Neural cell (in vitro differentiated cells): ENCODE measurements at regions not wholly inside any gene's neighbourhood (a gene's known extent, or its start where the extent isn't known, plus 50 kb on each side); places are given as distances from the start of the nearest gene placed in this dataset.
"Not testable (repeated sequence)": the region's sequence is repeated elsewhere in the genome, so short reads cannot be mapped to it uniquely, and the experiment has no call there.

Experiments used
- H2AFZ ChIP-seq: fragments of 200-600, 300-800 bp; sonication (generic), shearing (Covaris generic); 2 replicates; pipeline ENCODE4 v1.6.0; 2014; ENCODE audit warnings: low read depth, mild to moderate bottlenecking, antibody characterized with exemption, low read length, moderate library complexity
- H3F3A ChIP-seq: fragments of 200-600 bp; shearing (Covaris generic); 2 replicates; pipeline ENCODE4 v1.6.1; 2016; ENCODE audit warnings: mild to moderate bottlenecking, moderate library complexity, mixed read lengths, antibody characterized with exemption, low read length; ENCODE audit not compliant: insufficient read depth, poor library complexity, severe bottlenecking
- H3K27ac ChIP-seq: fragments of 200-600, 300-800 bp; sonication (generic), shearing (Covaris generic); 2 replicates; pipeline ENCODE4 v1.5.1; 2014; ENCODE audit warnings: mild to moderate bottlenecking, low read length, moderate library complexity
- H3K27me3 ChIP-seq: fragments of 300-800, 200-600 bp; sonication (generic), shearing (Covaris generic); 2 replicates; pipeline ENCODE4 v1.6.0; 2014; ENCODE audit warnings: mild to moderate bottlenecking, low read depth, low read length, moderate library complexity; ENCODE audit not compliant: insufficient read depth
- H3K36me3 ChIP-seq: fragments of 300-800, 200-600 bp; sonication (generic), shearing (Covaris generic); 2 replicates; pipeline ENCODE4 v1.5.1; 2014; ENCODE audit warnings: mild to moderate bottlenecking, antibody characterized with exemption, low read length, moderate library complexity; ENCODE audit not compliant: insufficient read depth
- H3K4me2 ChIP-seq: fragments of 300-800, 200-600 bp; sonication (generic), shearing (Covaris generic); 2 replicates; pipeline ENCODE4 v1.6.0; 2014; ENCODE audit warnings: mild to moderate bottlenecking, low read length
- H3K4me3 ChIP-seq: fragments of 300-800, 200-600 bp; sonication (generic), shearing (Covaris generic); 2 replicates; pipeline ENCODE4 v1.5.1; 2014; ENCODE audit warnings: mild to moderate bottlenecking, low read length, moderate library complexity
- H3K79me2 ChIP-seq: fragments of 200-600 bp; shearing (Covaris generic); replicated peaks from 2 replicates; pipeline ENCODE4 v1.6.0; 2014; ENCODE audit warnings: mild to moderate bottlenecking, low read length, moderate library complexity; ENCODE audit not compliant: insufficient read depth
- H3K9ac ChIP-seq: fragments of 300-800, 200-600 bp; sonication (generic), shearing (Covaris generic); 2 replicates; pipeline ENCODE4 v1.6.1; 2016; ENCODE audit warnings: mild to moderate bottlenecking, low read length, mixed read lengths
- H3K9me2 ChIP-seq: fragments of 200-600 bp; shearing (Covaris generic); 2 replicates; pipeline ENCODE4 v1.6.1; 2016; ENCODE audit warnings: mild to moderate bottlenecking, low read length, mixed read lengths; ENCODE audit not compliant: insufficient read depth
- H3K9me3 ChIP-seq: fragments of 200-600, 300-800 bp; sonication (generic), shearing (Covaris generic); 2 replicates; pipeline ENCODE4 v1.6.1; 2016; ENCODE audit warnings: mild to moderate bottlenecking, mixed run types, low read length, moderate library complexity, mixed read lengths
- H4K20me1 ChIP-seq: fragments of 200-600 bp; shearing (Covaris generic); 2 replicates; pipeline ENCODE4 v1.6.1; 2016; ENCODE audit warnings: mild to moderate bottlenecking, mixed run types; ENCODE audit not compliant: insufficient read depth
- CTCF ChIP-seq: fragments of 450-650 bp; IDR thresholded peaks from 2 replicates; pipeline ENCODE4 v1.5.1; 2014; ENCODE audit warnings: antibody characterized with exemption, mild to moderate bottlenecking, moderate library complexity; ENCODE audit not compliant: poor library complexity, severe bottlenecking
- EP300 ChIP-seq: fragments of 450-650 bp; conservative IDR thresholded peaks from 2 replicates; pipeline ENCODE4 v1.6.1; 2014; ENCODE audit warnings: antibody characterized with exemption, mild to moderate bottlenecking, moderate library complexity; ENCODE audit not compliant: poor library complexity, severe bottlenecking
- EZH2 ChIP-seq: fragments of 200-600, 300-800 bp; shearing (Covaris generic), sonication (generic); IDR thresholded peaks from 2 replicates; pipeline ENCODE4 v1.6.1; 2014; ENCODE audit warnings: antibody characterized with exemption, low read length, borderline replicate concordance, mild to moderate bottlenecking; ENCODE audit not compliant: insufficient read depth, poor library complexity, severe bottlenecking
- MXI1 ChIP-seq: fragments of 450-650 bp; conservative IDR thresholded peaks from 2 replicates; pipeline ENCODE4 v1.6.1; 2014; ENCODE audit warnings: antibody characterized with exemption, mild to moderate bottlenecking; ENCODE audit not compliant: poor library complexity, severe bottlenecking
- POLR2AphosphoS5 ChIP-seq: IDR thresholded peaks from 2 replicates; pipeline ENCODE4 v1.6.1; 2012
- RAD21 ChIP-seq: fragments of 450-650 bp; conservative IDR thresholded peaks from 2 replicates; pipeline ENCODE4 v1.6.1; 2014; ENCODE audit warnings: antibody characterized with exemption, mild to moderate bottlenecking, moderate library complexity
- REST ChIP-seq: IDR thresholded peaks from 2 replicates; pipeline ENCODE4 v1.6.1; 2012; ENCODE audit warnings: borderline replicate concordance
- SMC3 ChIP-seq: fragments of 450-650 bp; conservative IDR thresholded peaks from 2 replicates; pipeline ENCODE4 v1.6.1; 2014; ENCODE audit warnings: antibody characterized with exemption, mild to moderate bottlenecking, moderate library complexity; ENCODE audit not compliant: poor library complexity
- TAF1 ChIP-seq: IDR thresholded peaks from 2 replicates; pipeline ENCODE4 v1.6.1; 2012; ENCODE audit warnings: low read depth

- no peaks in the 10 kb centered on the region for H3K9me2 ChIP-seq
- H3K27me3 ChIP-seq: no peaks in the 10 kb centered on the region
- H3K79me2 ChIP-seq: no peaks in the 10 kb centered on the region
- H3K36me3 ChIP-seq: no peaks in the 10 kb centered on the region
- H3K9ac ChIP-seq: no peak overlapping the region
- H3F3A ChIP-seq: no peaks in the 10 kb centered on the region
- H2AFZ ChIP-seq: no peak overlapping the region
- H3K4me2 ChIP-seq: no peak overlapping the region
- H3K9me3 ChIP-seq: no peaks in the 10 kb centered on the region
- no peak overlapping the region for H3K27ac ChIP-seq
- H4K20me1 ChIP-seq: no peaks in the 10 kb centered on the region
- TF ChIP-seq CTCF: no peak
- TF ChIP-seq TAF1: no peak
- TF ChIP-seq EP300: no peak
- no peak overlapping the region for H3K4me3 ChIP-seq
These were observed 344.8 kb downstream of the ZNF674 start for GRCh38 chrX:46200413-46200812.

GRCh38 chrX:46198858-46199257 lies 346.4 kb downstream of the ZNF674 start:
- Histone ChIP-seq H3K9me3 (no peaks in the 10 kb centered on the region), H3K9ac (no peak overlapping the region), H3K27ac (no peak overlapping the region), H3K79me2 (no peaks in the 10 kb centered on the region), H4K20me1 (no peaks in the 10 kb centered on the region), H3K4me3 (no peak overlapping the region), H2AFZ (no peak overlapping the region), H3K36me3 (no peaks in the 10 kb centered on the region), H3K27me3 (no peaks in the 10 kb centered on the region), H3F3A (no peaks in the 10 kb centered on the region), H3K9me2 (no peaks in the 10 kb centered on the region), H3K4me2 (no peak overlapping the region)
- no peak for TF ChIP-seq REST
- TF ChIP-seq RAD21: no peak
- no peak for TF ChIP-seq TAF1
- TF ChIP-seq SMC3: no peak
- TF ChIP-seq MXI1: no peak
- no peak for TF ChIP-seq EZH2
- no peak for TF ChIP-seq POLR2AphosphoS5
- TF ChIP-seq CTCF: no peak
- no peak for TF ChIP-seq EP300

GRCh38 chrX:46186811-46187106 lies 358.5 kb downstream of the ZNF674 start:
- H3K27me3 ChIP-seq, H3K27ac ChIP-seq, H3K4me3 ChIP-seq, H3K9me2 ChIP-seq, H2AFZ ChIP-seq, H3K9ac ChIP-seq, H3F3A ChIP-seq, H3K4me2 ChIP-seq, H3K9me3 ChIP-seq, H3K79me2 ChIP-seq, H4K20me1 ChIP-seq, H3K36me3 ChIP-seq: not testable (repeated sequence)
